GM12872 (cell line): ENCODE measurements at regions not wholly inside any gene's neighbourhood (a gene's known extent, or its start where the extent isn't known, plus 50 kb on each side); places are given as distances from the start of the nearest gene placed in this dataset.

Experiments
- TF ChIP-seq, protein P1 (sequence below): IDR thresholded peaks from 3 replicates; pipeline ENCODE4 v1.5.1; 2011; ENCODE audit warnings: low read depth, mild to moderate bottlenecking, low read length, moderate library complexity; ENCODE audit not compliant: insufficient read depth

DNA sequence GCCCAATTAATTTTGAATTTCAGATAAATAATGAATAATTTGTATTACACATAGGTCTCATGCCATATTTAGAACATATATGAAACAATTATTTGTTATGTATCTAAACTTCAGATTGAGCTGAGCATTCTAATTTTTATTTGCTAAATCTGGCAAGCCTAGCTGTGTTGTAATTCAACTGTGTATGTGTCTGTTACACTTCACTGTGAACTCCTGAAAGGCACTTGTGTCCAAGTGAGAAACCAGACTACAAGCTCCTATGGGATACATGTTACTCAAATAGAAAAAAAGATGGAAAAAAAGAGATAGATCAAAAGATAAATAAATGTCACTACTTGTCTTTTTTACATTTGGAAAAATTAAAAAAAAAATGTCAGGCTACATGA, 56.5 kb upstream of the ANKRD55 start:
- TF ChIP-seq, protein P1, sequence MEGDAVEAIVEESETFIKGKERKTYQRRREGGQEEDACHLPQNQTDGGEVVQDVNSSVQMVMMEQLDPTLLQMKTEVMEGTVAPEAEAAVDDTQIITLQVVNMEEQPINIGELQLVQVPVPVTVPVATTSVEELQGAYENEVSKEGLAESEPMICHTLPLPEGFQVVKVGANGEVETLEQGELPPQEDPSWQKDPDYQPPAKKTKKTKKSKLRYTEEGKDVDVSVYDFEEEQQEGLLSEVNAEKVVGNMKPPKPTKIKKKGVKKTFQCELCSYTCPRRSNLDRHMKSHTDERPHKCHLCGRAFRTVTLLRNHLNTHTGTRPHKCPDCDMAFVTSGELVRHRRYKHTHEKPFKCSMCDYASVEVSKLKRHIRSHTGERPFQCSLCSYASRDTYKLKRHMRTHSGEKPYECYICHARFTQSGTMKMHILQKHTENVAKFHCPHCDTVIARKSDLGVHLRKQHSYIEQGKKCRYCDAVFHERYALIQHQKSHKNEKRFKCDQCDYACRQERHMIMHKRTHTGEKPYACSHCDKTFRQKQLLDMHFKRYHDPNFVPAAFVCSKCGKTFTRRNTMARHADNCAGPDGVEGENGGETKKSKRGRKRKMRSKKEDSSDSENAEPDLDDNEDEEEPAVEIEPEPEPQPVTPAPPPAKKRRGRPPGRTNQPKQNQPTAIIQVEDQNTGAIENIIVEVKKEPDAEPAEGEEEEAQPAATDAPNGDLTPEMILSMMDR = no peak

DNA sequence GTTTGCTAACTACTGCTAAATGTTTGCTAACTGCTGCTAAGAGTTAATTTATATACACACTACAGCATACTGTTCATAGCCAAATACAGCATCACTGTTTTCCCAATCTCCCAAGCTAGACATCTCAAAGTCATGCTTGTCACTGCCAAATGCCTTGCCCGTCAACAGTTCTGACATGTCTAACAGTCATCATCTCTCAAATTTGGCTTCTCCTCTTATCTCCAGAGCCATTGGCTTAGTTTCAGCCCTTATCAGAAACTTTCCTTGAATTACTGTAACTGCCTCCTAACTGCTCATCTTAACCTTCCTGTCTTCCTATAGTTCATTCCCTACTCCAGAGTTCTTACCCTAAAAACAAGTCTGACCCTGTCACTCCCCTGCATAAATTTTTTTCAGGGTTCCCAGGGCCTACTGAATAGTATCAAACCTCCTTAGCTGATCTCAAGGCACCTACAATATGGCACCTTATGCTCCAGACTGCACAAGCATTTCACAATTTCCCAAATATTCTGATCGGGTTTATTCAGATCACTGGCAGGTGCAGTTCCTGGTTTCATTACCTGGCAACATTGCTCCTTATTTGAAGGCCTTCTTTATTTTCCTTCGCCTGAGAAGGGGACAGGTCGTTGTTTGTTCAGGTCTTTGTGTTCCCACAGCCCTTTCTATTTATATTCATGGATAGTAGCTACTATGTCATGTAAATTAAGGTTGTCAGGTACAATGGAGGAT, 55.9 kb upstream of the ANKRD55 start:
- TF ChIP-seq, protein P1 = no peak

DNA sequence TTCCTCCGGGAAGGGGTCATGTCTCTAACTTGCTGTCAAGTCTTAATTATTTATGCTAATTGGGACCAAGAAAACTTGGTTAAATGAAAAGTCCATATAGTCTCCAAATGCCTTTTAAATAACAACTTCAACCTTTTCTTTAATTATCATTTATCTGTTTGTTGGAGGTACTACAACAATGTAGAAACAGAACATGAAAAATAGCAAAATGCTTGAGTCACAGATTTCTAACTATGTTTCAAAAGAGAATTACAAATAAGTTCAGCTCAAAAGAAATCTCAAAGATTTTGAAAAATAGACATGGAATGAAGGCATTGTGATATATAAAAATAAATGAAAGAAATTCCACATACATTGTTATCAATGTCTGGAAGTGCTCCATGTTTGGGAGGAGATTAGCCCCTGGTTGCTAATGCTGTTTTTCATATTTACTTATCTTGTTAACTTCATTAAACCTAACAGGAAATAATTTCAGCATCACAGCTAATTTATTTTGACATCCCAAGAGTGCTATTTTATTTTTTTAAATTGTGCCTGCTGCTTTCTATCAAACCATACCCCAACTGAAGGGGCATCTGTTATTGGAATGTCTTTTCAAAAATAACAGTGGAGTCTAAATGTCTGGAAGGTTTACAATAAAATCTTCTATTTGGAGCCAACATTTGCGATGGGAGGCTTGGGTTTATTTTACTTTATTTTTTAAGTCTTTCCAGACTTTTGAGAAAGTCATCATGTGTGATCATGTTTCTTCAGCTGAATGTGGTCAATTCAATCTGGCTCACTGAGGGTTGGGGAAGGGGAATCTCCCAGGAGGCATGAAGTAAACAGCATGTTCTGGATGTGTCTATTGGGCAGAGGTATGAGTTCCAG, 53.1 kb upstream of the ANKRD55 start:
- TF ChIP-seq, protein P1 = no peak

DNA sequence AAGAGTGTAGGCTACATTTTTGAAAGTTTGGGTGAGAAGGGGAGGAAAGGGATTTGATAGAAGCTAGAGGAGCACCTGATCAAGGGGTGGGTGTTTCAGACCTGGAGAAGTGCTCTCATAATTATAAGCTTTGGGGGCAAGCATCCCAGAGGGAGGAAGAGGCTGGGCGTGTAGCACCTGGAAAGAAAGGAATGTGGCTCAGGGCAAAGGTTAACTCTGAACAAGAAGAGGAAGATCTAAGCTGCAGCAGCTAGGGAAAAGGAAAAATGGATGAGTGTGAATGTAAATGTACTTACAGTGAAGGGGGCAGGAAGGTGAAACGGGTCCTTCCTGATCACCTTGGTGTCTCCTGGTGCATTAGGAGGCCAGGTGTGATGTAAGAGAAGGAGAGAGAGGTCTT, 49.8 kb upstream of the ANKRD55 start:
- TF ChIP-seq, protein P1 = no peak
